ENCODE measurements at regions not wholly inside any gene's neighbourhood (a gene's known extent, or its start where the extent isn't known, plus 50 kb on each side); places are given as distances from the start of the nearest gene placed in this dataset.

DNA sequence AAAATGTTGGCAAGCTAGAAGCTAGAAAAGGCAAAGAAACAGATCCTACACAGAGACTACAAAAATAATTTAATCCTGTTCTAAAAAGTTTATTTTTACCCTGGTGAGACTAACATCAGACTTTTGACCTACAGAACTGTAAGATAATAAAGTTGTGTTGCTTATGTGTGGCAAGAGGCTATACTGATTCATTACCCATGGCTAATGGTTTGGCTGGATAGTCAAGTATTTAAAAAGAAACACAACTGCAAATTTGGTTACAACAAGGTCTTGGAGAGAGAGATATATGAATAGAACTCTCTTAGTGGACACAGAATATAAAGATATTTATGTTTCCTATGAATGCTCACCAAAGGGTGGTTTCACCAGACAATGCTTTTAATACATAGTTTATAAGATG lies 364.2 kb upstream of the PLSCR5 start:
- TF ChIP-seq, protein P1, sequence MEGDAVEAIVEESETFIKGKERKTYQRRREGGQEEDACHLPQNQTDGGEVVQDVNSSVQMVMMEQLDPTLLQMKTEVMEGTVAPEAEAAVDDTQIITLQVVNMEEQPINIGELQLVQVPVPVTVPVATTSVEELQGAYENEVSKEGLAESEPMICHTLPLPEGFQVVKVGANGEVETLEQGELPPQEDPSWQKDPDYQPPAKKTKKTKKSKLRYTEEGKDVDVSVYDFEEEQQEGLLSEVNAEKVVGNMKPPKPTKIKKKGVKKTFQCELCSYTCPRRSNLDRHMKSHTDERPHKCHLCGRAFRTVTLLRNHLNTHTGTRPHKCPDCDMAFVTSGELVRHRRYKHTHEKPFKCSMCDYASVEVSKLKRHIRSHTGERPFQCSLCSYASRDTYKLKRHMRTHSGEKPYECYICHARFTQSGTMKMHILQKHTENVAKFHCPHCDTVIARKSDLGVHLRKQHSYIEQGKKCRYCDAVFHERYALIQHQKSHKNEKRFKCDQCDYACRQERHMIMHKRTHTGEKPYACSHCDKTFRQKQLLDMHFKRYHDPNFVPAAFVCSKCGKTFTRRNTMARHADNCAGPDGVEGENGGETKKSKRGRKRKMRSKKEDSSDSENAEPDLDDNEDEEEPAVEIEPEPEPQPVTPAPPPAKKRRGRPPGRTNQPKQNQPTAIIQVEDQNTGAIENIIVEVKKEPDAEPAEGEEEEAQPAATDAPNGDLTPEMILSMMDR (IDR thresholded peaks at IDR 0.05; ENCODE audit: borderline replicate concordance, extremely low read depth, low read length, poor library complexity, severe bottlenecking), result no peak
- TF ChIP-seq EZH2 (IDR thresholded peaks at IDR 0.05; ENCODE audit: borderline replicate concordance, low read depth, low read length, severe bottlenecking), result no peak
